Pancreas (tissue), 10 donors: ENCODE measurements at regions not wholly inside any gene's neighbourhood (a gene's known extent, or its start where the extent isn't known, plus 50 kb on each side); places are given as distances from the start of the nearest gene placed in this dataset.
"Not testable (repeated sequence)": the region's sequence is repeated elsewhere in the genome, so short reads cannot be mapped to it uniquely, and the experiment has no call there.

Source experiments
- ATAC-seq, 4 donors: fragments of 200-7000 bp; cut with Tn5 transposase; one replicate each; pipeline versions ENCODE4 v1.8.0 to v1.9.1; 2020; ENCODE audit warnings: mild to moderate bottlenecking in 4 of 4, moderate library complexity in 4 of 4
- DNase-seq, 6 donors: peaks; one replicate each; pipeline ENCODE4 v3.0.0-alpha.2; 2020
- FAIRE-seq: peaks from 2 replicates; lab custom pipeline; 2012; peaks lifted over from hg19 to GRCh38; lab: Jason Lieb, UNC
- H3K27ac ChIP-seq, 4 donors: fragments of 200-600 bp; sonication (generic); 1 replicate in 3 of 4; 2 replicates in 1 of 4; pipeline versions ENCODE4 v1.5.0 to v1.8.0; 2020
- H3K27me3 ChIP-seq, 4 donors: fragments of 200-600 bp; one replicate each; pipeline ENCODE4 v1.8.0; 2021
- H3K36me3 ChIP-seq, 3 donors: fragments of 200-600 bp; sonication (generic) in 1 of 3; one replicate each; pipeline versions ENCODE4 v1.5.0 to v1.8.0; 2020 to 2021
- H3K4me1 ChIP-seq, 3 donors: fragments of 200-600 bp; one replicate each; pipeline ENCODE4 v1.8.0; 2021
- H3K4me3 ChIP-seq, 4 donors: fragments of 200-600 bp; sonication (generic) in 2 of 4; one replicate each; pipeline versions ENCODE4 v1.5.0 to v1.8.0; 2020 to 2021
- H3K9me3 ChIP-seq, 4 donors: fragments of 200-600 bp; one replicate each; pipeline ENCODE4 v1.8.0; 2021
- WGBS, 2 donors: extraction: QIAGEN DNeasy Blood & Tissue Kit; methylation state at CpG; one replicate each; pipeline ENCODE4 v1.1.7; 2013; 5-methylcytosine and 5-hydroxymethylcytosine counted together
- intact Hi-C, 3 donors: fragments of 100-400 bp; cut with DNase I; formaldehyde crosslinking; loops; one replicate each; pipeline versions ENCODE4 v1.11.1 to v1.14.2; 2022
- TF ChIP-seq, protein P1 (sequence below), 4 donors: fragments of 200-600 bp; sonication (generic) in 3 of 4; IDR thresholded peaks; one replicate each; pipeline versions ENCODE4 v1.5.0 to v1.8.0; 2021; ENCODE audit warnings: antibody characterized with exemption in 4 of 4
- donor health status: healthy with polysubstance abuse.
- donor health status: DM: no; HTN: no; CAD: no; lungs with moderate emphysema.
- donor health status: DM: no; HTN: no; CAD: no.
- donor health status: control.
- donor health status: control.
- donor health status: Bipolar disorder and iron deficiency.
- donor health status: DM: yes; HTN: yes; CAD: no.
- donor health status: DM: no; HTN: no; CAD: no.
- donor health status: DM: no; HTN: no; CAD: no.
- donor health status: DM: yes; HTN: yes; CAD: no.

DNA sequence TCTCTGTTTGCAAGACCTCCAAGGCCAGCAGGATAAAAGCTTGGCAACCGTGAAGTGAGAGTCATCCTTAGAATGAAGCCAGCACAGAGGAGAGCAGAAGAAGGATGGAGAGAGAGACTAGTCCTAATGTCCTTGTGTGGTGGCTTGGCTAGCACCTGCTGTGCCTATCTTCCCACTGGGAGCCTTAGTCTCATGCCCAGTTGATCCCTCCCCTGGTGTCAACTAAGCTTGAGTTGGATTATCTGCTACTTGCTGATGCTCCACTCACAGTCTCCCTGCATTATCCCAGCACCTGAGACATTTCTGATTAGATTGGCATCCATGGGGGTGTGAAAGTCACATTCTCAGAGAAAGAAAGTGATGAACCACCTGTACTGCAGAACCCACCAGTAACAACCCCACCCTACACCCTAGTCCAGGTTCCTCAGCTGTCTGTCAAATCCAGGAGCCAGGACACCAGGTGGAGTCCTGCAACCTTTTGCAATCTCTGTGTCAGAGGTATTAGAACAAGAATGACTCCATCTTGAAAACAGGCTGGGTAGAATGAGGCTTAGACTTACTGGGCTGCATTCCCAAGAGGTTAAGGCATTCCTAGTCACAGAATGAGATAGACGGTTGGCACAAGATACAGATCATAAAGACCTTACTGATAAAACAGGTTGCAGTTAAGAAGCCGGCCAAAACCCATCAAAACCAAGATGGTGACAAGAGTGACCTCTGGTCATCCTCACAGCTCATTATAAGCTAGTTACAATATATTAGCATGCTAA is 460.2 kb upstream of the C16orf82 start:
- Histone ChIP-seq H3K9me3 (no peaks in the 10 kb centered on the region), H3K27ac (no peak overlapping the region), H3K4me1 (no peaks in the 10 kb centered on the region), H3K4me3 (no peak overlapping the region), H3K36me3 (no peaks in the 10 kb centered on the region), H3K27me3 (no peaks in the 10 kb centered on the region)
- TF ChIP-seq, protein P1, sequence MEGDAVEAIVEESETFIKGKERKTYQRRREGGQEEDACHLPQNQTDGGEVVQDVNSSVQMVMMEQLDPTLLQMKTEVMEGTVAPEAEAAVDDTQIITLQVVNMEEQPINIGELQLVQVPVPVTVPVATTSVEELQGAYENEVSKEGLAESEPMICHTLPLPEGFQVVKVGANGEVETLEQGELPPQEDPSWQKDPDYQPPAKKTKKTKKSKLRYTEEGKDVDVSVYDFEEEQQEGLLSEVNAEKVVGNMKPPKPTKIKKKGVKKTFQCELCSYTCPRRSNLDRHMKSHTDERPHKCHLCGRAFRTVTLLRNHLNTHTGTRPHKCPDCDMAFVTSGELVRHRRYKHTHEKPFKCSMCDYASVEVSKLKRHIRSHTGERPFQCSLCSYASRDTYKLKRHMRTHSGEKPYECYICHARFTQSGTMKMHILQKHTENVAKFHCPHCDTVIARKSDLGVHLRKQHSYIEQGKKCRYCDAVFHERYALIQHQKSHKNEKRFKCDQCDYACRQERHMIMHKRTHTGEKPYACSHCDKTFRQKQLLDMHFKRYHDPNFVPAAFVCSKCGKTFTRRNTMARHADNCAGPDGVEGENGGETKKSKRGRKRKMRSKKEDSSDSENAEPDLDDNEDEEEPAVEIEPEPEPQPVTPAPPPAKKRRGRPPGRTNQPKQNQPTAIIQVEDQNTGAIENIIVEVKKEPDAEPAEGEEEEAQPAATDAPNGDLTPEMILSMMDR (IDR thresholded peaks at IDR 0.05) = no peak
- 36 to 56% methylated on average over 3 of the region's 3 CpGs for WGBS, 2 donors
- intact Hi-C loops = no loop called here
- DNase-seq (no peak), ATAC-seq (no peak), FAIRE-seq (no peak)

DNA sequence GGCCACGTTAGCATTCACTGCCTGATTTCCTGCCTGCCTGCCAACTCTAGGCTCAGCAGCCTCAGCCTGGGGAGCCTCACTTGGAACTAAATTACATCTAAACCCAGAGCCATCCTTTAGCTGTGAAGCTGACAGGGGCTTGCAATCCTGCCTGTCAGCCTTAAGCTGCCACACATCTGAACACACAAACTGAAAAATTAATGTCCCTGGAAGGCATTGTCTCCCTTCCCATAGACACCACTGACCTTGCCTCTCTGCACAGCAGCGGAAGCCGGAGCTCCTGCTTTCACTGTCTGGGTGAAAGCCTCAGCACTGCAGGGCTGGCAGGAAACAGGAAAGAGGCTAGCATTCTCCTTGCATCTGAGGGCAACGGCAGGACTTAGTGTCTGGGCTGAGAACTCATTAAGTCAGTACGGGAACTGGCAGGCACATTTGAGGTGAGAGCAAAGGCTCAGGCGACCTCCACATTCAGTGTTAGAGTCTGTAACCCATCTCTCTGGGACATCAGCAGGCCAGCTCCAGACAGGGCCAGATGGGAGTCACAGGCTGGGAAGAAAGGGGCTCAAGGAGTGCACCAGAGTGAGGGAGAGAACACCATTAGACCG is 452.4 kb upstream of the C16orf82 start:
- no peak for DNase-seq
- H3K4me3 ChIP-seq = no peak overlapping the region
- intact Hi-C loops = no loop called here
- FAIRE-seq = no peak
- TF ChIP-seq, protein P1 (IDR thresholded peaks at IDR 0.05) = no peak
- ATAC-seq = no peak
- no peak overlapping the region for H3K27ac ChIP-seq
- no peaks in the 10 kb centered on the region for H3K27me3 ChIP-seq
- 35% methylated on average over 7 of the region's 7 CpGs for WGBS, 2 donors
- no peaks in the 10 kb centered on the region for H3K4me1 ChIP-seq
- no peaks in the 10 kb centered on the region for H3K36me3 ChIP-seq
- no peaks in the 10 kb centered on the region for H3K9me3 ChIP-seq

DNA sequence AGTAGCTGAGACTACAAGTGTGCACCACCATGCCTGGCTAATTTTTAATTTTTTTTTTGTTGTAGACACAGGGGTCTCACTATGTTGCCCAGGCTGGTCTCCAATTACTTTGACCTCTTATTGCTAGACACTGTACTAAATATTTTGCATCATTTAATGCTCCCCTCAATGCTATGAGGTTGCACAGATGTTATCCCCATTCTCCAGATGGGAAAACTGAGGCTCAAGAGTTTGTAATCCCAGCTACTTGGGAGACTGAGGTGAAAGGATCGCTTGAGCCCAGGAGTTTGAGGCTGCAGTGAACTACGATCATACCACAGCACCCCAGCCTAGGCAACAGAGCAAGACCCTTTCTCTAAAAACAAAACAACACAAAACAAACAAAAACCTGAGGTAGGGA is 443.3 kb upstream of the C16orf82 start:
- FAIRE-seq (no peak), DNase-seq (no peak), ATAC-seq (no peak)
- Histone ChIP-seq H3K27ac (no peak overlapping the region), H3K4me1 (no peaks in the 10 kb centered on the region), H3K9me3 (no peaks in the 10 kb centered on the region), H3K27me3 (peaks cover 0 to 4% (median 0%) of the 10 kb centered on the region in 4 donors), H3K36me3 (no peaks in the 10 kb centered on the region), H3K4me3 (no peak overlapping the region)
- WGBS, 2 donors = 46 to 75% methylated on average over 2 of the region's 2 CpGs
- TF ChIP-seq, protein P1 (IDR thresholded peaks at IDR 0.05) = no peak
- intact Hi-C loops = no loop called here

DNA sequence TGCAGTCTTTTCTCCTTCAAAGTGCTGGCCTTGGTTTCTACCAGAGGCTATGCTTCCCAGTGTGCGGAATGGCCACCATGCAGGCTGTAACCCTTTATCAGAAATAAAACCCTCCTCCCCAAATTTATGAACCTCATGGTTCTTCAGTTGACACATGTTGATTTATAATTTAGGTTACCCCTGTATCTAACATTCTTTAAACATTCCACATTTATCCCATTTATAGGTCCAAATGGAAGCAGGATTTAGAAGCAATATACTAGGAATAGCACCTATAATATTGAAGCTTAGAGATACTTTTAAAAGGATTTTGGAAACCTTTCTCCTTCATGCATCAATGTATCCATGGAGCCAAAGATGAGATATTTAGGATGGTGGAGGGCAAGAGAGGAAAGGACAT is 438.8 kb upstream of the C16orf82 start:
- 90 to 100% methylated on average over 1 of the region's 1 CpG for WGBS, 2 donors
- Histone ChIP-seq H3K36me3 (no peaks in the 10 kb centered on the region), H3K4me3 (no peak overlapping the region), H3K9me3 (no peaks in the 10 kb centered on the region), H3K27me3 (no peaks in the 10 kb centered on the region), H3K27ac (no peak overlapping the region), H3K4me1 (no peaks in the 10 kb centered on the region)
- intact Hi-C loops = no loop called here
- ATAC-seq (no peak), DNase-seq (no peak), FAIRE-seq (no peak)
- TF ChIP-seq, protein P1 (IDR thresholded peaks at IDR 0.05) = no peak

DNA sequence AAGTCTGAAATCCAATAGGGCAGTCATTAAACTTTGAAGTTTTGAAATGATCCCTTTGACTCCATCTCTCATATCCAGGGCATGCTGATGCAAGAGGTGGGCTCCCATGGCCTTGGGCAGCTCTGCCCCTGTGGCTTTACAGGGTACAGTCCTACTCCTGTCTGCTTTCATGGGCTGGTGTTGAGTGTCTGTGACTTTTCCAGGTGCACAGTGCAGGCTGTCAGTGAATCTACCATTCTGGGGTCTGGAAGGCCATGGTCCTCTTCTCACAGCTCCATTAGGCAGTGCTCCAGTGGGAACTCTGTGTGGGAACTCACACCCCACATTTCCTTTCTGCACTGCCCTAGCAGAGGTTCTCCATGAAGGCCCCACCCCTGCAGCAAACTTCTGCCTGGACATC is 435.4 kb upstream of the C16orf82 start:
- DNase-seq, H3K27me3 ChIP-seq, H3K9me3 ChIP-seq, intact Hi-C loops, ATAC-seq, H3K27ac ChIP-seq, H3K4me3 ChIP-seq, H3K36me3 ChIP-seq, FAIRE-seq, H3K4me1 ChIP-seq: not testable (repeated sequence)
